GM18867 (cell line): ENCODE measurements at regions not wholly inside any gene's neighbourhood (a gene's known extent, or its start where the extent isn't known, plus 50 kb on each side); places are given as distances from the start of the nearest gene placed in this dataset.

Experiments used
- ATAC-seq: cut with Tn5 transposase; IDR thresholded peaks from one replicate; pipeline ENCODE4 v1.9.1; 2021; ENCODE audit warnings: mild to moderate bottlenecking, moderate library complexity; ENCODE audit not compliant: unreplicated experiment

- no peak for ATAC-seq
Observed at GRCh38 chr3:27861046-27862036, 139.2 kb upstream of the EOMES start.

- no peak for ATAC-seq
Observed at GRCh38 chr3:27865731-27866130, 143.6 kb upstream of the EOMES start.

- no peak for ATAC-seq
Observed at GRCh38 chr3:27869152-27869551, 147.0 kb upstream of the EOMES start.

GRCh38 chr3:27877061-27878013 lies 155.2 kb upstream of the EOMES start:
- ATAC-seq = no peak

GRCh38 chr3:27878014-27878383 lies 155.9 kb upstream of the EOMES start:
- ATAC-seq = no peak

GRCh38 chr3:27880969-27881892 lies 159.1 kb upstream of the EOMES start:
- ATAC-seq = peak; percentile 46

GRCh38 chr3:27883266-27883665 lies 161.1 kb upstream of the EOMES start:
- no peak for ATAC-seq

- ATAC-seq = no peak
Observed at GRCh38 chr3:27885641-27886040, 163.5 kb upstream of the EOMES start.

GRCh38 chr3:27888562-27888961 lies 166.4 kb upstream of the EOMES start:
- no peak for ATAC-seq

- ATAC-seq = no peak
Observed at GRCh38 chr3:27889745-27890144, 167.6 kb upstream of the EOMES start.

GRCh38 chr3:27900316-27900715 lies 178.2 kb upstream of the EOMES start:
- ATAC-seq = no peak

- ATAC-seq = no peak
Observed at GRCh38 chr3:27903446-27903845, 181.3 kb upstream of the EOMES start.

- no peak for ATAC-seq
Observed at GRCh38 chr3:27905625-27906024, 183.5 kb upstream of the EOMES start.

- ATAC-seq = no peak
Observed at GRCh38 chr3:27907148-27907547, 185.0 kb upstream of the EOMES start.

GRCh38 chr3:27907929-27908328 lies 185.8 kb upstream of the EOMES start:
- ATAC-seq = no peak

- no peak for ATAC-seq
Observed at GRCh38 chr3:27910456-27910855, 188.3 kb upstream of the EOMES start.

GRCh38 chr3:27914199-27914598 lies 192.1 kb upstream of the EOMES start:
- ATAC-seq = no peak

- ATAC-seq = no peak
Observed at GRCh38 chr3:27923349-27924068, 201.4 kb upstream of the EOMES start.

GRCh38 chr3:27927882-27928281 lies 205.8 kb upstream of the EOMES start:
- ATAC-seq = no peak

- no peak for ATAC-seq
Observed at GRCh38 chr3:27930052-27930602, 208.0 kb upstream of the EOMES start.
